H1 (cell line): ENCODE measurements at regions not wholly inside any gene's neighbourhood (a gene's known extent, or its start where the extent isn't known, plus 50 kb on each side); places are given as distances from the start of the nearest gene placed in this dataset.

Experiments used
- CHD7 ChIP-seq: fragments of 300-600 bp; sonication (generic); IDR thresholded peaks from 2 replicates; pipeline ENCODE4 v1.7.1; 2012; ENCODE audit warnings: low read length, moderate library complexity, mild to moderate bottlenecking, inconsistent platforms; ENCODE audit not compliant: insufficient replicate concordance
- EZH2 ChIP-seq: fragments of 200-600 bp; sonication (generic); IDR thresholded peaks from 2 replicates; pipeline ENCODE4 v1.7.1; 2012; ENCODE audit warnings: low read depth, mild to moderate bottlenecking, moderate library complexity, low read length, inconsistent platforms; ENCODE audit not compliant: severe bottlenecking
- FOSL1 ChIP-seq: IDR thresholded peaks from 2 replicates; pipeline ENCODE4 v1.6.1; 2011; ENCODE audit warnings: mild to moderate bottlenecking, low read depth, low read length, moderate library complexity; ENCODE audit not compliant: insufficient read depth
- KDM5A ChIP-seq: fragments of 200-600 bp; IDR thresholded peaks from 2 replicates; pipeline ENCODE4 v1.7.1; 2012; ENCODE audit warnings: mild to moderate bottlenecking, low read length, inconsistent platforms, mixed read lengths
- PHF8 ChIP-seq: fragments of 200-600 bp; sonication (generic); conservative IDR thresholded peaks from 2 replicates; pipeline ENCODE4 v1.7.1; 2012; ENCODE audit warnings: low read depth, mild to moderate bottlenecking, inconsistent platforms, low read length, moderate library complexity
- YY1 ChIP-seq: IDR thresholded peaks from 2 replicates; pipeline ENCODE4 v1.6.1; 2011; ENCODE audit warnings: low read depth, mild to moderate bottlenecking, low read length

GRCh38 chr2:8111193-8111592, 570.7 kb upstream of the ID2 start (continued):
- no peak for TF ChIP-seq CHD7
- no peak for TF ChIP-seq EZH2
- no peak for TF ChIP-seq KDM5A
- no peak for TF ChIP-seq YY1
- TF ChIP-seq FOSL1, result no peak
- no peak for TF ChIP-seq PHF8
